Osteoblast (primary cell): ENCODE measurements at regions not wholly inside any gene's neighbourhood (a gene's known extent, or its start where the extent isn't known, plus 50 kb on each side); places are given as distances from the start of the nearest gene placed in this dataset.

Experiments used
- DNase-seq: peaks from one replicate; pipeline ENCODE4 v3.0.0; 2011; ENCODE audit warnings: low spot score, mixed read lengths; ENCODE audit not compliant: insufficient read length; ENCODE audit errors: missing footprints
- H2AFZ ChIP-seq: 2 replicates; pipeline ENCODE4 v1.6.0; 2011; ENCODE audit warnings: mild to moderate bottlenecking, low read length
- H3K27ac ChIP-seq: 2 replicates; pipeline ENCODE4 v1.5.1; 2011; ENCODE audit warnings: mild to moderate bottlenecking, low read depth, low read length, moderate library complexity
- H3K27me3 ChIP-seq: 2 replicates; pipeline ENCODE4 v1.6.0; 2012; ENCODE audit warnings: mild to moderate bottlenecking, control low read depth, inconsistent platforms, low read length, moderate library complexity; ENCODE audit not compliant: insufficient read depth
- H3K36me3 ChIP-seq: 2 replicates; pipeline ENCODE4 v1.5.1; 2011; ENCODE audit warnings: mild to moderate bottlenecking, low read length, control low read depth, moderate library complexity; ENCODE audit not compliant: insufficient read depth
- H3K4me1 ChIP-seq: 2 replicates; pipeline ENCODE4 v1.5.1; 2011; ENCODE audit warnings: mild to moderate bottlenecking, low read length, control low read depth, moderate library complexity; ENCODE audit not compliant: insufficient read depth
- H3K4me2 ChIP-seq: 2 replicates; pipeline ENCODE4 v1.6.0; 2011; ENCODE audit warnings: mild to moderate bottlenecking, low read length; ENCODE audit not compliant: insufficient read depth
- H3K4me3 ChIP-seq: fragments of 200-600 bp; sonication (generic); 3 replicates; pipeline ENCODE4 v1.5.1; 2012; ENCODE audit warnings: mild to moderate bottlenecking, low read length, inconsistent platforms; ENCODE audit not compliant: insufficient read depth
- H3K79me2 ChIP-seq: 2 replicates; pipeline ENCODE4 v1.6.0; 2012; ENCODE audit warnings: mild to moderate bottlenecking, low read length, control low read depth, inconsistent platforms; ENCODE audit not compliant: insufficient read depth
- H3K9me3 ChIP-seq: 2 replicates; pipeline ENCODE4 v1.5.1; 2011; ENCODE audit warnings: low read depth, low read length, control low read depth
- H4K20me1 ChIP-seq: 2 replicates; pipeline ENCODE4 v1.6.0; 2012; ENCODE audit warnings: mild to moderate bottlenecking, low read length, control low read depth; ENCODE audit not compliant: insufficient read depth
- CTCF ChIP-seq: IDR thresholded peaks from 2 replicates; pipeline ENCODE4 v1.5.1; 2011; ENCODE audit warnings: mild to moderate bottlenecking, low read depth, low read length, moderate library complexity; ENCODE audit errors: extremely low read depth

- Histone ChIP-seq H2AFZ (no peak overlapping the region), H4K20me1 (no peaks in the 10 kb centered on the region), H3K79me2 (no peaks in the 10 kb centered on the region), H3K27me3 (no peaks in the 10 kb centered on the region), H3K4me2 (no peak overlapping the region), H3K4me1 (no peaks in the 10 kb centered on the region), H3K36me3 (no peaks in the 10 kb centered on the region), H3K27ac (no peak overlapping the region), H3K9me3 (no peaks in the 10 kb centered on the region), H3K4me3 (no peak overlapping the region)
- DNase-seq, result no peak
- TF ChIP-seq CTCF, result no peak
Observed at GRCh38 chr4:164115236-164115635, 620.7 kb downstream of the TMA16 start.

GRCh38 chr4:164116286-164116685 is 621.8 kb downstream of the TMA16 start:
- Histone ChIP-seq H3K27me3 (no peaks in the 10 kb centered on the region), H4K20me1 (no peaks in the 10 kb centered on the region), H3K4me1 (no peaks in the 10 kb centered on the region), H3K27ac (no peak overlapping the region), H3K4me3 (no peak overlapping the region), H3K4me2 (no peak overlapping the region), H3K9me3 (no peaks in the 10 kb centered on the region), H3K36me3 (no peaks in the 10 kb centered on the region), H2AFZ (no peak overlapping the region), H3K79me2 (no peaks in the 10 kb centered on the region)
- DNase-seq, result no peak
- no peak for TF ChIP-seq CTCF

GRCh38 chr4:164134388-164134787 is 619.5 kb upstream of the SMIM31 start:
- Histone ChIP-seq H4K20me1 (no peaks in the 10 kb centered on the region), H3K4me3 (no peak overlapping the region), H2AFZ (no peak overlapping the region), H3K27ac (no peak overlapping the region), H3K4me2 (no peak overlapping the region), H3K36me3 (no peaks in the 10 kb centered on the region), H3K9me3 (no peaks in the 10 kb centered on the region), H3K4me1 (no peaks in the 10 kb centered on the region), H3K27me3 (no peaks in the 10 kb centered on the region), H3K79me2 (no peaks in the 10 kb centered on the region)
- TF ChIP-seq CTCF, result no peak
- DNase-seq, result no peak

- H3K36me3 ChIP-seq, result no peaks in the 10 kb centered on the region
- H3K4me1 ChIP-seq, result no peaks in the 10 kb centered on the region
- no peak overlapping the region for H3K4me2 ChIP-seq
- TF ChIP-seq CTCF, result no peak
- no peaks in the 10 kb centered on the region for H3K9me3 ChIP-seq
- no peak for DNase-seq
- no peaks in the 10 kb centered on the region for H4K20me1 ChIP-seq
- H3K4me3 ChIP-seq, result no peak overlapping the region
- no peaks in the 10 kb centered on the region for H3K27me3 ChIP-seq
- no peaks in the 10 kb centered on the region for H3K79me2 ChIP-seq
- no peak overlapping the region for H2AFZ ChIP-seq
- no peak overlapping the region for H3K27ac ChIP-seq
Observed at GRCh38 chr4:164136180-164136616, 617.7 kb upstream of the SMIM31 start.
